SKM-1 (cell line): ENCODE measurements at regions not wholly inside any gene's neighbourhood (a gene's known extent, or its start where the extent isn't known, plus 50 kb on each side); places are given as distances from the start of the nearest gene placed in this dataset.

ENCODE experiments used
- DNase-seq: peaks from one replicate; lab custom pipeline; 2025; ENCODE audit not compliant: unreplicated experiment; lab: John Stamatoyannopoulos, UW

- DNase-seq: no peak
These were observed 72.0 kb downstream of the CPN2 start for GRCh38 chr3:194279101-194279500.

GRCh38 chr3:194279701-194280360 is 71.3 kb downstream of the CPN2 start:
- no peak for DNase-seq

GRCh38 chr3:194280777-194281176 is 70.4 kb downstream of the CPN2 start:
- DNase-seq: no peak

GRCh38 chr3:194281306-194281705 is 69.8 kb downstream of the CPN2 start:
- no peak for DNase-seq

GRCh38 chr3:194281766-194282165 is 69.4 kb downstream of the CPN2 start:
- DNase-seq: no peak

- DNase-seq: no peak
These were observed 68.5 kb downstream of the CPN2 start for GRCh38 chr3:194282436-194283122.

- DNase-seq: no peak
These were observed 67.7 kb downstream of the CPN2 start for GRCh38 chr3:194283221-194284006.

GRCh38 chr3:194284351-194284750 is 66.8 kb downstream of the CPN2 start:
- no peak for DNase-seq

GRCh38 chr3:194285024-194285849 is 65.9 kb downstream of the CPN2 start:
- DNase-seq: no peak

- no peak for DNase-seq
These were observed 65.3 kb downstream of the CPN2 start for GRCh38 chr3:194285850-194286197.

GRCh38 chr3:194286375-194287146 is 64.6 kb downstream of the CPN2 start:
- no peak for DNase-seq

- DNase-seq: no peak
These were observed 63.8 kb downstream of the CPN2 start for GRCh38 chr3:194287374-194287773.

GRCh38 chr3:194287977-194288706 is 63.0 kb downstream of the CPN2 start:
- DNase-seq: no peak
